WI38 (cell line): ENCODE measurements at regions not wholly inside any gene's neighbourhood (a gene's known extent, or its start where the extent isn't known, plus 50 kb on each side); places are given as distances from the start of the nearest gene placed in this dataset.

ENCODE experiments used
- H3K4me3 ChIP-seq: 2 replicates; pipeline ENCODE4 v1.5.1; 2011; ENCODE audit warnings: low read depth, mild to moderate bottlenecking, control low read depth, low read length
- CTCF ChIP-seq: IDR thresholded peaks from 2 replicates; pipeline ENCODE4 v1.5.1; 2012; ENCODE audit warnings: low read depth, mild to moderate bottlenecking, control low read depth, low read length

- H3K4me3 ChIP-seq: no peak overlapping the region
- no peak for TF ChIP-seq CTCF
Measured at GRCh38 chr15:87760547-87761314, 495.8 kb downstream of the NTRK3 start.

- no peak overlapping the region for H3K4me3 ChIP-seq
- no peak for TF ChIP-seq CTCF
Measured at GRCh38 chr15:87758794-87759418, 497.6 kb downstream of the NTRK3 start.

- no peak for TF ChIP-seq CTCF
- H3K4me3 ChIP-seq: no peak overlapping the region
Measured at GRCh38 chr15:87757084-87757483, 499.5 kb downstream of the NTRK3 start.

DNA sequence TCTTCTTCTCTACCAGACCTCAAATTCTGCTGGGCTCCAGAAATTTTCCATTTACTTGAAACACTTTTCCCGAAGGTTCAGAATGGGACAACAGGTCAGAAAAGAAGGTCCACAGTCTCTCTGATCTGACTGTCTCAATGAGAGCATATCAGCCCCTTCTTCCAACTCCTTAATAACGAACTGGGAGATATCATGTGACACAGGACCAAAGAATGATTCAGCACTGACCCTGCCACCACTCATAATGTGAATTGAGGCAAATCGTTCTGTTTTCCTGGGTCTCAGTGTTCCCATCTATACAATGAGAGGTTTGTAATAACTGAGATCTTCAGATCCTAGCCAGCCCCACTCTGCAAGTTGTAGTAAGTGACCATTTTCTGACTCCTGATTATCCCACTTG is 500.5 kb downstream of the NTRK3 start:
- TF ChIP-seq CTCF: no peak
- no peak overlapping the region for H3K4me3 ChIP-seq

DNA sequence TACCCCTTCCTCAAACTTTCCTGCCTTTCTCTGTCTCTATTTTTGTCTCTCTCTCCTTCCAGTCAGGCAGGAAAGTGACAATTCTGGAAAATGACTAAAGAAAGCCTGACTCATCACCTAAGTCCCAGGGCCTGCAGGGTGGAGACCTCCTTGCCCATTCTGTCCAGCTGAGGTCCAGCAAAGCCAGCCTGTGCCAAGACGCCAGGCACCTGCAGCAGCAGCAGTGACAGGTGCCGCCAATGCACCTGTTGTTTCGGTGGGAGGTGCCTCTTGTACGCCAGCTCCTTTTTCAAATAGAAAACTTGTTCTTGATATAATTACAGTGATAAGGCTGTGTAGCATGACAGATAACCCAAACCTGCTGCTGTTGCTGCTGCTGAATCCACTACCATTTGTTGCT is 501.3 kb downstream of the NTRK3 start:
- TF ChIP-seq CTCF: no peak

DNA sequence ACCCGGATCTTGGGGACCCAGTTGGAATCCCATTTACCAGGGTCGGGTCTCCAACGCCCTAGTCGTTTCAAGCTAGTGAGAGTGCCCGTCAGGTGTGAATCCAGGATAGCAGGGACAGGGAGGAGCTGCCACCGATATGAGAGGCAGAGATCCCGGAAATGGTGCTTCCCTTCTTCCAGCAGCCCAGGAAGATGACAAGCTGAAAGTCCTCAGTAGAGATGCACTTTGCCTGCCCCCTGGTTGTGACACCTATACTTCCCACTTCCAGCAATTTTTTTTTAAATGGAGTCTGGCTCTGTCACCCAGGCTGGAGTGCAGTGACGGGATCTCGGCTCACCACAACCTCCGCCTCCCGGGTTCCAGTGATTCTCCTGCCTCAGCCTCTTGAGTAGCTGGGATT is 503.0 kb downstream of the NTRK3 start:
- no peak overlapping the region for H3K4me3 ChIP-seq
- no peak for TF ChIP-seq CTCF

More for the DNA sequence above, 501.3 kb downstream of the NTRK3 start:
- H3K4me3 ChIP-seq: no peak overlapping the region

GRCh38 chr15:87752250-87752951 is 504.1 kb downstream of the NTRK3 start:
- TF ChIP-seq CTCF: no peak
- no peak overlapping the region for H3K4me3 ChIP-seq
